IMR-90 (cell line): ENCODE measurements at regions not wholly inside any gene's neighbourhood (a gene's known extent, or its start where the extent isn't known, plus 50 kb on each side); places are given as distances from the start of the nearest gene placed in this dataset.

Experiments used
- BHLHE40 ChIP-seq: fragments of 150-350 bp; IDR thresholded peaks from 2 replicates; pipeline ENCODE4 v1.6.1; 2016; ENCODE audit warnings: mild to moderate bottlenecking, low read depth, low read length
- CEBPB ChIP-seq: IDR thresholded peaks from 2 replicates; pipeline ENCODE4 v1.6.1; 2012; ENCODE audit warnings: low read depth, low read length, improper control_type of control experiment
- MAFK ChIP-seq: IDR thresholded peaks from 2 replicates; pipeline ENCODE4 v1.6.1; 2012; ENCODE audit warnings: low read depth, low read length, improper control_type of control experiment
- MAZ ChIP-seq: IDR thresholded peaks from 2 replicates; pipeline ENCODE4 v1.6.1; 2012; ENCODE audit warnings: low read depth, mild to moderate bottlenecking, low read length, improper control_type of control experiment, moderate library complexity, borderline replicate concordance
- MXI1 ChIP-seq: IDR thresholded peaks from 2 replicates; pipeline ENCODE4 v1.6.1; 2012; ENCODE audit warnings: low read depth, mild to moderate bottlenecking, low read length, moderate library complexity, borderline replicate concordance
- NFE2L2 ChIP-seq: fragments of 150-350 bp; IDR thresholded peaks from 2 replicates; pipeline ENCODE4 v1.6.1; 2016; ENCODE audit warnings: low read depth, mild to moderate bottlenecking, low read length
- POLR2A ChIP-seq: IDR thresholded peaks from 2 replicates; pipeline ENCODE4 v1.6.1; 2012; ENCODE audit warnings: mild to moderate bottlenecking, low read depth, low read length
- RAD21 ChIP-seq: IDR thresholded peaks from 2 replicates; pipeline ENCODE4 v1.6.1; 2012; ENCODE audit warnings: low read length, improper control_type of control experiment
- RCOR1 ChIP-seq: IDR thresholded peaks from 2 replicates; pipeline ENCODE4 v1.6.1; 2012; ENCODE audit warnings: mild to moderate bottlenecking, low read length, improper control_type of control experiment; ENCODE audit not compliant: insufficient replicate concordance
- RFX5 ChIP-seq: IDR thresholded peaks from 2 replicates; pipeline ENCODE4 v1.8.0; 2012; ENCODE audit warnings: low read depth, mild to moderate bottlenecking, low read length, moderate library complexity
- SMC3 ChIP-seq: fragments of 150-350 bp; IDR thresholded peaks from 2 replicates; pipeline ENCODE4 v1.6.1; 2016; ENCODE audit warnings: low read depth, mild to moderate bottlenecking, antibody characterized with exemption, low read length, moderate library complexity
- TF ChIP-seq, protein P1 (sequence below): conservative IDR thresholded peaks from 2 replicates; pipeline ENCODE4 v1.5.1; 2012; ENCODE audit warnings: mild to moderate bottlenecking, low read depth, low read length, improper control_type of control experiment
- TF ChIP-seq, protein P2 (sequence below): fragments of 150-350 bp; IDR thresholded peaks from 2 replicates; pipeline ENCODE4 v1.6.1; 2017; ENCODE audit warnings: mild to moderate bottlenecking, antibody characterized with exemption, low read length, low read depth
- TF ChIP-seq, protein P3 (sequence below): fragments of 150-350 bp; IDR thresholded peaks from 2 replicates; pipeline ENCODE4 v1.6.1; 2016; ENCODE audit warnings: low read depth, mild to moderate bottlenecking, low read length, moderate library complexity, borderline replicate concordance

DNA sequence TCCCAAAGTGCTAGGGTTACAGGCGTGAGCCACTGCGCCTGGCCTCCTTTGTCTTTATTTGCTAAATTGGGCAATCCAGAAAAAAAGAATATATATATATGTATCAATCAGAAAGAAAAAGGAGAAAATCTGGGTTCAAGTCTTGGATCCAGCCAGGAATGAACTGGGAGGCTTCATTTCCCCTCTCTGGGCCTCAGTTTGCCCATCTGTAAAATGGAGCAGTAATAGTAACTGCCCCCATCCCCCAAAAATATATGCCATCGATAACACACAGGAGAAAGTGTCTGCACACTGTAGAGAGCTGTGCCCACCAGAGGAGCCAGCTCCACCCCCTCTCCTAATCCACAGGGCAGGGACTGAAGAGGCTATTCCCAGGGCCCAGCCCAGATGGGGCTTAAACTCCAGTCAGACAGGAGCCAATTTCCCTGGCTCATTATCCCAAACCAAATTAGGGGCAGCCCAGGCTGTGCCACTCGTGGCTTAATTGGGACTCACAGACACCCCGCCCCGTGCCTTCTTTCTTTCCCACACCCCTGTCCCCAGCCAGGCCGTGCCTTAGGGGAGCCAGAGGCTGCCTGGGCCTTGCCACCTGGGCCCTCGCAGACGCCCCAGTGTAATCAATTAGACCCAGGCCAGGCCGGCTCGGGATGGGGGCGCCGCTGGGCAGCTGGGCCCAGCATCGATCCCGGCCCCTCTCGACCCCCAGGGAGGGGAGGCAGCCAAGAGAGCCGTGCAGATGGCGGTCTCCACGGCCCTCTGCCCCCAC, 171.5 kb downstream of the MN1 start:
- TF ChIP-seq RCOR1 (no peak), BHLHE40 (no peak), NFE2L2 (no peak), POLR2A (no peak), RAD21 (no peak), RFX5 (no peak), MAZ (no peak), CEBPB (no peak), MXI1 (no peak), SMC3 (no peak), MAFK (no peak)
- TF ChIP-seq, protein P1, sequence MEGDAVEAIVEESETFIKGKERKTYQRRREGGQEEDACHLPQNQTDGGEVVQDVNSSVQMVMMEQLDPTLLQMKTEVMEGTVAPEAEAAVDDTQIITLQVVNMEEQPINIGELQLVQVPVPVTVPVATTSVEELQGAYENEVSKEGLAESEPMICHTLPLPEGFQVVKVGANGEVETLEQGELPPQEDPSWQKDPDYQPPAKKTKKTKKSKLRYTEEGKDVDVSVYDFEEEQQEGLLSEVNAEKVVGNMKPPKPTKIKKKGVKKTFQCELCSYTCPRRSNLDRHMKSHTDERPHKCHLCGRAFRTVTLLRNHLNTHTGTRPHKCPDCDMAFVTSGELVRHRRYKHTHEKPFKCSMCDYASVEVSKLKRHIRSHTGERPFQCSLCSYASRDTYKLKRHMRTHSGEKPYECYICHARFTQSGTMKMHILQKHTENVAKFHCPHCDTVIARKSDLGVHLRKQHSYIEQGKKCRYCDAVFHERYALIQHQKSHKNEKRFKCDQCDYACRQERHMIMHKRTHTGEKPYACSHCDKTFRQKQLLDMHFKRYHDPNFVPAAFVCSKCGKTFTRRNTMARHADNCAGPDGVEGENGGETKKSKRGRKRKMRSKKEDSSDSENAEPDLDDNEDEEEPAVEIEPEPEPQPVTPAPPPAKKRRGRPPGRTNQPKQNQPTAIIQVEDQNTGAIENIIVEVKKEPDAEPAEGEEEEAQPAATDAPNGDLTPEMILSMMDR = no peak
- TF ChIP-seq, protein P2, sequence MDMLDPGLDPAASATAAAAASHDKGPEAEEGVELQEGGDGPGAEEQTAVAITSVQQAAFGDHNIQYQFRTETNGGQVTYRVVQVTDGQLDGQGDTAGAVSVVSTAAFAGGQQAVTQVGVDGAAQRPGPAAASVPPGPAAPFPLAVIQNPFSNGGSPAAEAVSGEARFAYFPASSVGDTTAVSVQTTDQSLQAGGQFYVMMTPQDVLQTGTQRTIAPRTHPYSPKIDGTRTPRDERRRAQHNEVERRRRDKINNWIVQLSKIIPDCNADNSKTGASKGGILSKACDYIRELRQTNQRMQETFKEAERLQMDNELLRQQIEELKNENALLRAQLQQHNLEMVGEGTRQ = no peak
- TF ChIP-seq, protein P3, sequence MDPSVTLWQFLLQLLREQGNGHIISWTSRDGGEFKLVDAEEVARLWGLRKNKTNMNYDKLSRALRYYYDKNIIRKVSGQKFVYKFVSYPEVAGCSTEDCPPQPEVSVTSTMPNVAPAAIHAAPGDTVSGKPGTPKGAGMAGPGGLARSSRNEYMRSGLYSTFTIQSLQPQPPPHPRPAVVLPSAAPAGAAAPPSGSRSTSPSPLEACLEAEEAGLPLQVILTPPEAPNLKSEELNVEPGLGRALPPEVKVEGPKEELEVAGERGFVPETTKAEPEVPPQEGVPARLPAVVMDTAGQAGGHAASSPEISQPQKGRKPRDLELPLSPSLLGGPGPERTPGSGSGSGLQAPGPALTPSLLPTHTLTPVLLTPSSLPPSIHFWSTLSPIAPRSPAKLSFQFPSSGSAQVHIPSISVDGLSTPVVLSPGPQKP = no peak
